Upper lobe of left lung (tissue), 4 donors: ENCODE measurements at regions not wholly inside any gene's neighbourhood (a gene's known extent, or its start where the extent isn't known, plus 50 kb on each side); places are given as distances from the start of the nearest gene placed in this dataset.

Source experiments
- CTCF ChIP-seq, 6 experiments: fragments of 450-650 bp in 4 of 6; fragments of 200-600 bp in 2 of 6; sonication (generic) in 2 of 6; IDR thresholded peaks; one replicate each; pipeline ENCODE4 v1.5.1; 2016 to 2019; ENCODE audit warnings: antibody characterized with exemption in 6 of 6
- EP300 ChIP-seq, 4 donors: sonication (generic); formaldehyde crosslinking; IDR thresholded peaks; one replicate each; pipeline ENCODE4 v1.5.1; 2017; ENCODE audit warnings: antibody characterized with exemption in 4 of 4, control low read depth in 2 of 4
- POLR2A ChIP-seq, 4 donors: fragments of 450-650 bp; IDR thresholded peaks; one replicate each; pipeline ENCODE4 v1.5.1; 2016 to 2017; ENCODE audit warnings: antibody characterized with exemption in 4 of 4, mild to moderate bottlenecking in 2 of 4

DNA sequence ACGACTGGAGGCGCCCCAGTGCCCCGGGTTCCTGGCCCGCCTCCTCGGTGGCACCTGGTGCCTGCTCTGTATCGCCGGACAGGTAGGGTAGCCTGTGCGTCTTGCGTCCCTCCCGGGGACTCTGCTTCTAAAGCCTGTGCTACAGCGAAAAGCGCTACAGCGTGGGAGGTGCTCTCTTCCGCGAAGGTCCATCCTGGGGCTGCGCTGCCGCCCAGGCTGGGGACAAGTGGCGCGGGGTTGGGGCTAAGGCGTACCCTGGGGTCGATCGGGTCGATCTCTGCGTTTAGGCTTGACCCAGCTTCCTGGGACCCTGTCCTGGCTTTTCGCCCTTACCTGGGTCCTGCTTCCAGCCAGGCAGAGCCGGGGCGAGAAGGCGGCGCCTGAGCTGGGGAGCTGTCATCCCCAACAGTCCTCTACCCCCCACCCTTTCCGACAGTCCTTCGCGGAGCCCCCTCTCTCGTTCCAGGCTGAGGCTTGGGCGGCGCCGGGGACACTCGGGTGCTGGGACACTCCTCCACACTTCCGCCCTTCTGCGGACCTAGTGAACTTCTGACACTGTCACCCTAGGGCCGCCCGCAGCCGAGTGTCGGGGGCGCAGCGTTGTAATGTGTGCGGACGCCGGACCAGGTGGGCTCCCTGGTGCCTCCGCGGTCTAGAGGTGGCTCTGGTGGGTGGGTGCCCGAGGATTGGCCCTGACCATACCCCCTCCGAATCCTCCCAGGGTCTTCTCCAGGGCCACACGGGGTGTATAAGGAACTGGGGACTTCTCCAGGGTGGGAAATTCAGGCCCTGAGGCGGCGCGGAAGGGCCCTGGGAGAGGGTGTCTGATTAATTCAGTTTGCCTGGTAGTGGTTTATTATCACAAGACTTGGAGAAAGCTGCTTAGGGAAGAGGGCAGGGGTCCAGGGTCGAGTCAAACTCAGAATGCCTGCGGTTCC, 328.2 kb downstream of the SH3GL2 start:
- TF ChIP-seq POLR2A (IDR thresholded peaks at IDR 0.05): no peak
- TF ChIP-seq CTCF (IDR thresholded peaks at IDR 0.05): no peak
- TF ChIP-seq EP300 (IDR thresholded peaks at IDR 0.05): no peak
